ES-I3 (cell line): ENCODE measurements at regions not wholly inside any gene's neighbourhood (a gene's known extent, or its start where the extent isn't known, plus 50 kb on each side); places are given as distances from the start of the nearest gene placed in this dataset.

Experiments
- H3K36me3 ChIP-seq: 2 replicates; pipeline ENCODE4 v1.6.1; 2013; ENCODE audit warnings: mild to moderate bottlenecking, low read length, control low read depth, moderate library complexity; ENCODE audit not compliant: insufficient read depth
- H3K4me1 ChIP-seq: 2 replicates; pipeline ENCODE4 v1.6.1; 2013; ENCODE audit warnings: mild to moderate bottlenecking, control low read depth, low read length; ENCODE audit not compliant: insufficient read depth
- H3K9ac ChIP-seq: 2 replicates; pipeline ENCODE4 v1.6.1; 2013; ENCODE audit warnings: low read depth, mild to moderate bottlenecking, low read length, moderate library complexity
- H3K9me3 ChIP-seq: 2 replicates; pipeline ENCODE4 v1.6.1; 2013; ENCODE audit warnings: mild to moderate bottlenecking, low read length, moderate library complexity; ENCODE audit not compliant: control insufficient read depth, insufficient read depth

GRCh38 chr18:78754311-78755043 lies 225.1 kb upstream of the SALL3 start:
- Histone ChIP-seq H3K9ac (no peak overlapping the region), H3K36me3 (no peaks in the 10 kb centered on the region), H3K9me3 (no peaks in the 10 kb centered on the region; the same call in 1 of the 2 replicates)

GRCh38 chr18:78757014-78757413 lies 222.6 kb upstream of the SALL3 start:
- H3K36me3 ChIP-seq: no peaks in the 10 kb centered on the region
- H3K9me3 ChIP-seq: no peaks in the 10 kb centered on the region
- no peak overlapping the region for H3K9ac ChIP-seq
- no peaks in the 10 kb centered on the region for H3K4me1 ChIP-seq

More at GRCh38 chr18:78754311-78755043, 225.1 kb upstream of the SALL3 start:
- no peaks in the 10 kb centered on the region for H3K4me1 ChIP-seq

DNA sequence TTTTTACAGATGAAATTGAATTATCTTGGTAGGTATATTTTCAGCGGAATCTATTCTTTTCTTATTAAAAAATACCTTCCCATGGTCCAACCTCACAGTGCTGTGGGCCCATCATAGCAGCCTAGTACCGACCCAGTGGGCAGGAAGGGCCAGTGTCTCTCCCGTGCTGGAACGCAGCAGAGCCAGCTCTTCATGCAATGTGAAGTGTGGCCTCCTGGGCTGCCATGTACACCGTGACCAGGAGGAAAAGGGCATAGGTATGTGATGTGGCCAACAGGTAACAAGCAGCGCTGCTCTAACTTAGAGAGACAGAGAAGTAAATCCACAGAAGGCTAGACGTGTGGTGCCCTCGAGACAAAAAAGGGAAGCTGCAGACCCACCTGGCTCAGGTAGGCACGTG lies 221.1 kb upstream of the SALL3 start:
- Histone ChIP-seq H3K9ac (no peak overlapping the region), H3K4me1 (no peaks in the 10 kb centered on the region), H3K36me3 (no peaks in the 10 kb centered on the region; the same call in 1 of the 2 replicates), H3K9me3 (no peaks in the 10 kb centered on the region)

- Histone ChIP-seq H3K4me1 (no peaks in the 10 kb centered on the region), H3K9me3 (no peaks in the 10 kb centered on the region), H3K36me3 (no peaks in the 10 kb centered on the region; the same call in 1 of the 2 replicates)
Measured at GRCh38 chr18:78762753-78763152, 216.9 kb upstream of the SALL3 start.

DNA sequence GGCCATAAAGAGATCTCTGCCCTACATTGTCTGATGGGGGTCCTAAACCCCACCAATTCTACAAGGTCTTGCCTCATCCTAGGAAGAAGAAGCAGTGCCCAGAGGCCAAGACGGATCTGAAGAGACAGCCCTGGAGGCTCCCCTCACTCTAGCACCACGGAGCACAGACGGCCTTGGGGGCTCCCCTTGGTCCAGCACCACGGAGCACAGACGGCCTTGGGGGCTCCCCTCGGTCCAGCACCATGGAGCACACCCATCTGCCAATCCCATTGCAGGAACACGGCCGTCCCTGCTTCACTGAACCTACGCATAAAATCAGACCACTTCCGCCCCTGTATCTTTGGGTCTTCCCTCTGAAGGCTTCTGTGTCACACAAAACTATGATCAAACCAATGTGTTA lies 215.1 kb upstream of the SALL3 start:
- Histone ChIP-seq H3K36me3 (no peaks in the 10 kb centered on the region; the same call in 1 of the 2 replicates), H3K9ac (no peak overlapping the region), H3K9me3 (no peaks in the 10 kb centered on the region), H3K4me1 (no peaks in the 10 kb centered on the region)

More at GRCh38 chr18:78762753-78763152, 216.9 kb upstream of the SALL3 start:
- H3K9ac ChIP-seq: no peak overlapping the region

DNA sequence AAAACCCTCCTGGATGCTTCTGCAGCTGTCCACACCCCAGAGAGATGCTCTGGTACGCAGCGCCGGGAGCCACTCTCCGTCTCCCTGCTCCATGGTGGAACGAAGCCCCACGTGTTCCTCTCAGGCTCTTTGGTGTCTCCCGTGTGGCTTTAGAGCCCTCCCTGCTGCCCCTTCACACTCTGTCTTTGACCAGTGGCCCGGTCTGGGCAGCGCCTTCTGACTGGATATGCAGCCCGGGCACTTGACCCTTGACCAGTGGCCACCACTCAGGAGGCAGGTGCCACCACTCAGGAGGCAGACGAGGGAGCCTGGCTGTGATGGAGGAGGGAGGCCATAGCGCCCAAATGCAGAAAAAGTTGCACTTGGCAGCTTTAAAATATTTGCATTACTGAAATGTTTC lies 214.5 kb upstream of the SALL3 start:
- no peaks in the 10 kb centered on the region for H3K4me1 ChIP-seq
- H3K9ac ChIP-seq: no peak overlapping the region
- H3K36me3 ChIP-seq: no peaks in the 10 kb centered on the region; the same call in 1 of the 2 replicates
- no peaks in the 10 kb centered on the region for H3K9me3 ChIP-seq

DNA sequence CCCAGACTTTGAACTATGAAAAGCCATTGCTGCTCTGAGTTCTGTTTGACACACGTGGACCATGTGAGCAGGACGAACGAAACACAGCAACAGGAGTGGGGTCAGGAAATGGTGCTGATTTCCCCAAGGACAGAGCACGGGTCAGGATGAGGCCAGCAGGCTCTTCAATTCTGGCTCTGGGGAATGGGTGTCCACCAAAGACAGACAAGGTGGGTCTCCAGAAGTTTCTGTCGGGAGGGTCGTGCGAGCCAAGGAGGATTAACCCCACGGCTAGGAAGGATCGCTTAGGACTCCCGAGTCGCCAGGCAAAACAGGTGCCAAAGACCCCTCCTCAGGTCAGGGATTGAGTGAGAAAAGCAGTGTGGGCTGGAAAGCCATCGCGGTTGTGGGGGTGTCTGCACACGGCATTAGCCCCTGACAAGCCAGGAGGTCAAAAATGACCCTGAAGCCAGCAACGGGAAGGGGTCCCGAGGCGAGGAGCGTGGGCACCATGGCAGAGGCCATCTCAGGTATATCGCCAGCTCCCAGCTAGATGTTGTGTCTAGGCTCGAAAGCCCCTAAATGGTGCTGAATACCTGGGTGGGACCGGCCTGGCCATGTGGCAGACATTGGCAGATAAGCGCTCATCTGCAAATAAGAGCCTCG lies 213.9 kb upstream of the SALL3 start:
- H3K9ac ChIP-seq: no peak overlapping the region
- no peaks in the 10 kb centered on the region for H3K4me1 ChIP-seq

DNA sequence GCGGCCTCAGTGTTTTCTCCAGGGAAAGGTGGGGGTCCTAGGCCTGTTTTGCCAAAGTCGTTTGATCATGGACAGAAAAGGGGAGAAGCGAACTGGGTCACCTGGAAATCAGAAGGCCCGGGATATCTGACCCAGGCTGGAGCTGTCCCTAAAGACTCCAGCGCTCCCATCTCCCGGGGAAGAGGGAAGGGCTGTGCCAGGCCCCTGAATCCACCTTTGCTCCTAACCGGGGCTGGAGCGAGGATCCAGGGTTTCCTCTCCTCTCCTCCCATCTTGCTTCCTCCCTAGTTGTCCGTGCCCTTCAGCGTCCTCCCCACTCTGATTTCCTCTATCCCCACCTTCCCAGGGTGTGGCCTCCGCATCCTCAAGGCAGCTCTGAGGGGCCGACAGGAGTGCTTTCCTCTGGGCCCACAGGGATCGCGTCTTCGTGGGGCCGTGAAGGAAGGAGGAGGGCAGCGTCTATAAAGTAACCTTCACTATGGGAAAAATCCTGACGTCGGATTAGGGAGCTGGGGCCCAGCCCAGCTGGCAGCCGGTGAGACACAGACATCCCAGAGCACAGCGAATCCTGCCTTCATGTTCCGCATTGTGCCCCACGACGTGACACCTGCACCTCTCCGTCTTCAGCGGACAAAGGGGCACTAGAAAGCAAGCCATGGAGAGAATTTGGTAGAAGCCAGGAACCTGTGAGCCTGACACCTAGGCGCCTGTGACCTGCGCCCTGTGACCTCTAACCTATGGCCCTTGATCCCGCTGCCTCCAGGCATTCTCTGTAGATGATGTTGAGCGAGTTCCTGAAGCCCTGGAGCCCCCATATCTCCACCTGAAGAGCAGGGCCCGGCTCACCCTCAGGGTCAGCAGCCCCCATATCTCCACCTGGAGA lies 212.7 kb upstream of the SALL3 start:
- Histone ChIP-seq H3K36me3 (no peaks in the 10 kb centered on the region; the same call in 1 of the 2 replicates), H3K9me3 (no peaks in the 10 kb centered on the region), H3K9ac (no peak overlapping the region), H3K4me1 (no peaks in the 10 kb centered on the region)

More for the DNA sequence above, 213.9 kb upstream of the SALL3 start:
- Histone ChIP-seq H3K36me3 (no peaks in the 10 kb centered on the region; the same call in 1 of the 2 replicates), H3K9me3 (no peaks in the 10 kb centered on the region)

- Histone ChIP-seq H3K4me1 (no peaks in the 10 kb centered on the region), H3K9ac (no peak overlapping the region), H3K36me3 (no peaks in the 10 kb centered on the region), H3K9me3 (no peaks in the 10 kb centered on the region)
Measured at GRCh38 chr18:78767648-78768071, 212.0 kb upstream of the SALL3 start.

- Histone ChIP-seq H3K9ac (no peak overlapping the region), H3K4me1 (no peaks in the 10 kb centered on the region), H3K9me3 (no peaks in the 10 kb centered on the region), H3K36me3 (no peaks in the 10 kb centered on the region)
Measured at GRCh38 chr18:78768221-78768620, 211.4 kb upstream of the SALL3 start.

GRCh38 chr18:78768656-78769501 lies 210.7 kb upstream of the SALL3 start:
- H3K4me1 ChIP-seq: no peaks in the 10 kb centered on the region
- H3K9me3 ChIP-seq: no peaks in the 10 kb centered on the region
- H3K9ac ChIP-seq: no peak overlapping the region
- H3K36me3 ChIP-seq: no peaks in the 10 kb centered on the region

GRCh38 chr18:78769502-78770105 lies 210.0 kb upstream of the SALL3 start:
- H3K9ac ChIP-seq: no peak overlapping the region
- no peaks in the 10 kb centered on the region for H3K9me3 ChIP-seq
- no peaks in the 10 kb centered on the region for H3K36me3 ChIP-seq
- no peaks in the 10 kb centered on the region for H3K4me1 ChIP-seq

GRCh38 chr18:78770139-78770822 lies 209.3 kb upstream of the SALL3 start:
- H3K9ac ChIP-seq: no peak overlapping the region
- no peaks in the 10 kb centered on the region for H3K4me1 ChIP-seq
- no peaks in the 10 kb centered on the region for H3K9me3 ChIP-seq
- no peaks in the 10 kb centered on the region for H3K36me3 ChIP-seq
